GM21381 (cell line): ENCODE measurements at regions not wholly inside any gene's neighbourhood (a gene's known extent, or its start where the extent isn't known, plus 50 kb on each side); places are given as distances from the start of the nearest gene placed in this dataset.

ENCODE experiments used
- ATAC-seq: cut with Tn5 transposase; IDR thresholded peaks from one replicate; pipeline ENCODE4 v1.9.1; 2021; ENCODE audit warnings: mild to moderate bottlenecking, moderate library complexity; ENCODE audit not compliant: unreplicated experiment

GRCh38 chr6:121020656-121021055, 313.6 kb downstream of the TBC1D32 start:
- ATAC-seq = no peak

GRCh38 chr6:121008553-121008952, 325.7 kb downstream of the TBC1D32 start:
- no peak for ATAC-seq

- no peak for ATAC-seq
These were observed 328.3 kb downstream of the TBC1D32 start for GRCh38 chr6:121006024-121006423.

GRCh38 chr6:121000381-121000780, 333.9 kb downstream of the TBC1D32 start:
- no peak for ATAC-seq

- no peak for ATAC-seq
These were observed 337.9 kb downstream of the TBC1D32 start for GRCh38 chr6:120996340-120996739.

GRCh38 chr6:120994573-120994967, 339.7 kb downstream of the TBC1D32 start:
- no peak for ATAC-seq

GRCh38 chr6:120993929-120994572, 340.2 kb downstream of the TBC1D32 start:
- ATAC-seq = no peak

- ATAC-seq = no peak
These were observed 342.0 kb downstream of the TBC1D32 start for GRCh38 chr6:120992257-120992656.

- no peak for ATAC-seq
These were observed 343.4 kb downstream of the TBC1D32 start for GRCh38 chr6:120990866-120991265.

GRCh38 chr6:120981835-120982234, 352.4 kb downstream of the TBC1D32 start:
- ATAC-seq = no peak

- ATAC-seq = no peak
These were observed 368.0 kb downstream of the TBC1D32 start for GRCh38 chr6:120966321-120966720.

- ATAC-seq = peak; percentile 77
These were observed 368.5 kb downstream of the TBC1D32 start for GRCh38 chr6:120965814-120966213.

- ATAC-seq = no peak
These were observed 373.5 kb downstream of the TBC1D32 start for GRCh38 chr6:120960761-120961160.

GRCh38 chr6:120954111-120954510, 380.2 kb downstream of the TBC1D32 start:
- no peak for ATAC-seq

GRCh38 chr6:120951258-120951657, 383.0 kb downstream of the TBC1D32 start:
- ATAC-seq = no peak

- no peak for ATAC-seq
These were observed 387.2 kb downstream of the TBC1D32 start for GRCh38 chr6:120947111-120947510.

- ATAC-seq = peak; percentile 58
These were observed 388.2 kb downstream of the TBC1D32 start for GRCh38 chr6:120945905-120946594.

GRCh38 chr6:120938876-120939472, 395.3 kb downstream of the TBC1D32 start:
- ATAC-seq = peak; percentile 97

GRCh38 chr6:120938164-120938875, 396.0 kb downstream of the TBC1D32 start:
- ATAC-seq = peak; percentile 40

- ATAC-seq = peak; percentile 43
These were observed 398.4 kb downstream of the TBC1D32 start for GRCh38 chr6:120935908-120936307.

- ATAC-seq = no peak
These were observed 399.3 kb downstream of the TBC1D32 start for GRCh38 chr6:120935016-120935415.
